ENCODE measurements at regions not wholly inside any gene's neighbourhood (a gene's known extent, or its start where the extent isn't known, plus 50 kb on each side); places are given as distances from the start of the nearest gene placed in this dataset.
"Not testable (repeated sequence)": the region's sequence is repeated elsewhere in the genome, so short reads cannot be mapped to it uniquely, and the experiment has no call there.

- no peak for TF ChIP-seq POLR2A (IDR thresholded peaks at IDR 0.05)
- no peak for TF ChIP-seq CTCF (IDR thresholded peaks at IDR 0.05)
- DNase-seq (ENCODE audit: low spot score in 2 of 2), result no peak
These were observed 933.8 kb downstream of the IPMK start for GRCh38 chr10:57333880-57334279.

GRCh38 chr10:57321400-57321854, 946.3 kb downstream of the IPMK start:
- not testable (repeated sequence) for DNase-seq (ENCODE audit: low spot score in 2 of 2); H3K4me3 ChIP-seq; H3K27me3 ChIP-seq; H3K27ac ChIP-seq; H3K36me3 ChIP-seq; H3K4me1 ChIP-seq; H3K9me3 ChIP-seq
- WGBS, 2 donors, result 96 to 97% methylated on average over 19 to 29 of the region's 29 CpGs

More at GRCh38 chr10:57333880-57334279, 933.8 kb downstream of the IPMK start:
- no peaks in the 10 kb centered on the region for H3K36me3 ChIP-seq
- no peaks in the 10 kb centered on the region for H3K9me3 ChIP-seq
- H3K4me1 ChIP-seq, result no peaks in the 10 kb centered on the region
- H3K27ac ChIP-seq, result no peak overlapping the region
- H3K27me3 ChIP-seq, result no peaks in the 10 kb centered on the region
- no peak overlapping the region for H3K4me3 ChIP-seq
- 79 to 83% methylated on average over 2 of the region's 2 CpGs for WGBS, 2 donors

GRCh38 chr10:57320416-57320815, 947.3 kb downstream of the IPMK start:
- no peak for DNase-seq (ENCODE audit: low spot score in 2 of 2)
- no peak for TF ChIP-seq CTCF (IDR thresholded peaks at IDR 0.05)
- TF ChIP-seq EP300 (IDR thresholded peaks at IDR 0.05), result no peak
- no peak for TF ChIP-seq POLR2A (IDR thresholded peaks at IDR 0.05)
- H3K4me1 ChIP-seq, result no peaks in the 10 kb centered on the region
- H3K9me3 ChIP-seq, result peaks cover 0 to 9% (median 0%) of the 10 kb centered on the region in 4 donors
- no peaks in the 10 kb centered on the region for H3K27me3 ChIP-seq
- 77 to 87% methylated on average over 3 of the region's 3 CpGs for WGBS, 2 donors
- H3K27ac ChIP-seq, result no peak overlapping the region
- H3K36me3 ChIP-seq, result no peaks in the 10 kb centered on the region
- H3K4me3 ChIP-seq, result no peak overlapping the region

- Histone ChIP-seq H3K9me3 (no peaks in the 10 kb centered on the region), H3K27me3 (no peaks in the 10 kb centered on the region), H3K4me1 (no peaks in the 10 kb centered on the region), H3K4me3 (no peak overlapping the region), H3K27ac (no peak overlapping the region), H3K36me3 (no peaks in the 10 kb centered on the region)
- TF ChIP-seq POLR2A (IDR thresholded peaks at IDR 0.05) (no peak), CTCF (IDR thresholded peaks at IDR 0.05) (no peak)
- DNase-seq (ENCODE audit: low spot score in 2 of 2), result no peak
These were observed 953.0 kb upstream of the ZWINT start for GRCh38 chr10:57314046-57314445.

- H3K9me3 ChIP-seq, result no peaks in the 10 kb centered on the region
- H3K4me3 ChIP-seq, result no peak overlapping the region
- H3K4me1 ChIP-seq, result no peaks in the 10 kb centered on the region
- TF ChIP-seq CTCF (IDR thresholded peaks at IDR 0.05) (no peak), POLR2A (IDR thresholded peaks at IDR 0.05) (no peak), EP300 (IDR thresholded peaks at IDR 0.05) (no peak)
- 59 to 60% methylated on average over 3 of the region's 3 CpGs for WGBS, 2 donors
- no peak overlapping the region for H3K27ac ChIP-seq
- DNase-seq (ENCODE audit: low spot score in 2 of 2), result no peak
- H3K36me3 ChIP-seq, result no peaks in the 10 kb centered on the region
- H3K27me3 ChIP-seq, result no peaks in the 10 kb centered on the region
These were observed 942.5 kb upstream of the ZWINT start for GRCh38 chr10:57303566-57303965.

- no peak overlapping the region for H3K27ac ChIP-seq
- no peaks in the 10 kb centered on the region for H3K27me3 ChIP-seq
- WGBS, 2 donors, result 90 to 91% methylated on average over 3 of the region's 3 CpGs
- TF ChIP-seq EP300 (IDR thresholded peaks at IDR 0.05) (no peak), CTCF (IDR thresholded peaks at IDR 0.05) (no peak), POLR2A (IDR thresholded peaks at IDR 0.05) (no peak)
- DNase-seq (ENCODE audit: low spot score in 2 of 2), result no peak
- H3K4me3 ChIP-seq, result no peak overlapping the region
- no peaks in the 10 kb centered on the region for H3K36me3 ChIP-seq
- no peaks in the 10 kb centered on the region for H3K4me1 ChIP-seq
- no peaks in the 10 kb centered on the region for H3K9me3 ChIP-seq
These were observed 939.7 kb upstream of the ZWINT start for GRCh38 chr10:57300718-57301117.

Measured in tibial nerve (tissue), 4 donors.